AG04449 (cell line): ENCODE measurements at regions not wholly inside any gene's neighbourhood (a gene's known extent, or its start where the extent isn't known, plus 50 kb on each side); places are given as distances from the start of the nearest gene placed in this dataset.
"Not testable (repeated sequence)": the region's sequence is repeated elsewhere in the genome, so short reads cannot be mapped to it uniquely, and the experiment has no call there.

Experiments
- CTCF ChIA-PET: fragments of 350-600 bp; formaldehyde crosslinking; extraction: SDS; loops from one replicate; lab custom pipeline; 2021; ENCODE audit warnings: antibody characterized with exemption; lab: Yijun Ruan, JAX
- POLR2A ChIA-PET: fragments of 400-600, 350-600 bp; formaldehyde crosslinking; extraction: SDS; loops from one replicate; lab custom pipeline; 2020; ENCODE audit warnings: antibody characterized with exemption, inconsistent platforms; lab: Yijun Ruan, JAX
- DNase-seq: peaks from one replicate; pipeline ENCODE4 v3.0.0-alpha.2; 2010; ENCODE audit warnings: low read depth, low spot score
- H3K4me3 ChIP-seq: 2 replicates; pipeline ENCODE4 v1.5.1; 2011; ENCODE audit warnings: low read depth, mild to moderate bottlenecking, control low read depth, low read length
- CTCF ChIP-seq: IDR thresholded peaks from one replicate; pipeline ENCODE4 v1.5.1; 2011; ENCODE audit warnings: mild to moderate bottlenecking, moderate library complexity, low read length, control low read depth, inconsistent platforms; ENCODE audit not compliant: insufficient read depth; ENCODE audit errors: missing control alignments

GRCh38 chr1:118481126-118481525 is 296.1 kb upstream of the SPAG17 start:
- ChIA-PET CTCF (no interaction called here), POLR2A (no interaction called here)
- DNase-seq: no peak
- TF ChIP-seq CTCF: no peak
- H3K4me3 ChIP-seq: no peak overlapping the region

- DNase-seq: no peak
- H3K4me3 ChIP-seq: no peak overlapping the region
- ChIA-PET CTCF (no interaction called here), POLR2A (no interaction called here)
- no peak for TF ChIP-seq CTCF
Observed at GRCh38 chr1:118479351-118479750, 294.3 kb upstream of the SPAG17 start.

- TF ChIP-seq CTCF: no peak
- H3K4me3 ChIP-seq: no peak overlapping the region
- POLR2A ChIA-PET: no interaction called here
- CTCF ChIA-PET: no interaction called here
- DNase-seq: no peak
Observed at GRCh38 chr1:118473825-118474224, 288.8 kb upstream of the SPAG17 start.

- H3K4me3 ChIP-seq, DNase-seq, POLR2A ChIA-PET, CTCF ChIA-PET: not testable (repeated sequence)
Observed at GRCh38 chr1:118464460-118464859, 279.4 kb upstream of the SPAG17 start.

GRCh38 chr1:118461154-118461553 is 276.1 kb upstream of the SPAG17 start:
- CTCF ChIA-PET: no interaction called here
- TF ChIP-seq CTCF: no peak
- no peak overlapping the region for H3K4me3 ChIP-seq
- POLR2A ChIA-PET: no interaction called here
- no peak for DNase-seq

- CTCF ChIA-PET: no interaction called here
- H3K4me3 ChIP-seq: no peak overlapping the region
- POLR2A ChIA-PET: no interaction called here
- DNase-seq: no peak
- TF ChIP-seq CTCF: no peak
Observed at GRCh38 chr1:118459871-118460270, 274.8 kb upstream of the SPAG17 start.

- DNase-seq, POLR2A ChIA-PET, H3K4me3 ChIP-seq, CTCF ChIA-PET: not testable (repeated sequence)
Observed at GRCh38 chr1:118453856-118454255, 268.8 kb upstream of the SPAG17 start.

- no peak overlapping the region for H3K4me3 ChIP-seq
- ChIA-PET POLR2A (no interaction called here), CTCF (no interaction called here)
- no peak for TF ChIP-seq CTCF
- no peak for DNase-seq
Observed at GRCh38 chr1:118445156-118445555, 260.1 kb upstream of the SPAG17 start.
